Mammary epithelial cell (primary cell): ENCODE measurements at regions not wholly inside any gene's neighbourhood (a gene's known extent, or its start where the extent isn't known, plus 50 kb on each side); places are given as distances from the start of the nearest gene placed in this dataset.

ENCODE experiments used
- CTCF ChIP-seq, 2 donors: IDR thresholded peaks in 1 of 2; conservative IDR thresholded peaks in 1 of 2; 2 replicates each; pipeline ENCODE4 v1.5.1; 2011 to 2012; ENCODE audit warnings: inconsistent platforms in 2 of 2, low read length in 2 of 2, mild to moderate bottlenecking in 2 of 2, control low read depth in 1 of 2, low read depth in 1 of 2; ENCODE audit not compliant: insufficient read depth in 1 of 2; ENCODE audit errors: extremely low read depth in 1 of 2
- EZH2 ChIP-seq: IDR thresholded peaks from 2 replicates; pipeline ENCODE4 v1.6.1; 2012; ENCODE audit warnings: low read length, inconsistent platforms, borderline replicate concordance

DNA sequence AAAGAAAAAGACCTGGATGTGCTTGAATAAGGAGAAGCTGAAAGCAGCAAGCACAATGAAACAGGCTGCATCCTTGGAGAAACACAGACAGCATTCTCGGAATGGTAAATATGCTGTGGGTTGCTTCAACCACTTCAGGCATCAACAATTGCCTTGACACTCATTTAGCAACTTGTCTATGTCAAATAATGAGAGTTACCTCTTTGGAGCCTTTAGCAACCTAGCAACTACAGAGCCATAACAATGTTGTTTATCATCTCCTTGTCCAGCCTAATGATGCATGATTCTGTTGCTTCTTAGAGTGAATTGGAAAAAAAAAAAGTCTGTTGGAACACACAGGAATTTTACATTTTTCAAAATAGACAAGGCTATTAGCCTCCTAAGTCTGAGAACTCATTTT lies 410.6 kb downstream of the PIK3C3 start:
- TF ChIP-seq CTCF (conservative IDR thresholded peaks at IDR 0.05 in 1 of 2, IDR thresholded peaks at IDR 0.05 in 1 of 2; ENCODE audit: extremely low read depth in 1 of 2, insufficient read depth in 1 of 2, low read depth in 1 of 2, low read length in 2 of 2) (no peak), EZH2 (no peak)
